ENCODE measurements at regions not wholly inside any gene's neighbourhood (a gene's known extent, or its start where the extent isn't known, plus 50 kb on each side); places are given as distances from the start of the nearest gene placed in this dataset.

GRCh38 chrX:38856670-38857265, 55.5 kb downstream of the MID1IP1 start:
- DNase-seq, result no peak

DNA sequence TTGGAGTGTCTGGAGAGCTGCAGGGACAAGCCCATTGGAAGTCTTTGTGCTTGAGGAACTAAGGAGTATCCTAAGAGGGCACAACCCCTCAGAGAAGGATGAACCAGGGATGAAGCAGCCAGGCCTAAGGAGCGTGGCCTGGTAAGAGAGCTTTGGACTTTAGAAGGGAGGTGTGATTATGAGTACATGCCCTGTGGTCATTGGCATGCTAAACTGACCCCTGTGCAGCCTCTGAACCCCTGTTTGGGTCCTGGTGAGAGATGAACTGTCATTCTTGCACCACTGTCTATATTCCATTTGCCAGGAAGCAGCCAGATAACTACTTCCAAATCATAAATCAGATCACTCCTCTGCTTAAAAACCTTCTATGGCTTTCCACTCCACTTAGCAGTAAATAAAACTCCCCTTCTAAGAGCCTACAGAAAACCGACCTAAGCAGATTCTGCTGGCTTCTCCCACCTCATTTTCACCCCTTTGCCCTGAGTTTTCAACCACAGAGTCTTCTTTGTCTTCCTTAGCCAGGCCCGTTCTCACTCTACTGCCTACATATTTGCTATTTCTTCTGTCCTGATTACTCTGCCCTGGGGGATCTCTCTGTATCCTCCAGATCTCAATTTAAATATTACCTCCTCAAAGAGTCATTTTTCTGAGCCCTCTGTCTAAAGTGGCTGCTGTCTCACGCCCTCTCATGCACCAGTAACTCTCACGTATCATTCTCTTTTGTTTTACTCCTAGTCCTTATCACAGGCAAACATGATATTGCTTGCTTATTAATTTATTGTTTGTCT, 56.7 kb downstream of the MID1IP1 start:
- DNase-seq, result no peak

- DNase-seq, result no peak
Observed at GRCh38 chrX:38859602-38860001, 58.3 kb downstream of the MID1IP1 start.

DNA sequence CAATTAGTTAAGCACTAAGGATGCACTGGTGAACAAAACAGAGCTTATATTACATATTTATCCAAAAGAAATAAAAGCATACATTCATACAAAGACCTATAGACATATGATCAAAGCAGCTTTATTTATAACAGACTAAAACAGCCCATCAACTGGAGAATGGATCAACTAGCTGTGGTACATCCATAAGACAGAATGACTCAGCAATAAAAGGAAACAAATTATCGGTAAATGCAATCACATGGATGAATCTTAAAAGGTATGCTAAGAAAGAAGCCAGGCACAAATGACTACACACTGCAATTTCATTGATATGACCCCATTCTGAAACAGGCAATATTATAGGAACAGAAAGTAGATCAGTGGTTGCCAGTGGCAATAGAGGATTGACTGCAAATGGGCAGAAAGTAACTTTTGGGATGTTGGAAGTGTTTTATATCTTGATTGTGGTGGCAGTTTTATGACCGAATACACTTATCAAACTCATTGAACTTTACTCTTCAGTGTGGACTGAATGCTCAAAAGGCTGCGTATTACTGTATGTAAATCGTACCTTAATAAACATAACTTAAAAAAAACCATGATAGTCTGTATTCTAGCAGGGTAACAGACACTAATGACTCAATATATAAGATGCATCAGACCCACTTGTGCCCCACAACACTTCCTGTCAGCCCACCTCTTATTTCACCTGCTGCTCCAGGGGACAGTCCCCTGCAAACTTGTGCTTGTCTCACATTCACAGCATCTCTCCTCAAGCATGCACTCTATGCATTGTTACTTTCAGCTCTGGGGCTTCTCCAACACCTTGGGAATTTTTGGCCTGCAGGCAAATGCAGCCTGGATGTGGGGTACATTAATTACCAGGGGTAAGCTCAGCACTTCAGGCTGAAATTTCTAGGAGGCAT, 59.1 kb downstream of the MID1IP1 start:
- DNase-seq, result no peak

GRCh38 chrX:38861489-38861888, 60.2 kb downstream of the MID1IP1 start:
- no peak for DNase-seq

DNA sequence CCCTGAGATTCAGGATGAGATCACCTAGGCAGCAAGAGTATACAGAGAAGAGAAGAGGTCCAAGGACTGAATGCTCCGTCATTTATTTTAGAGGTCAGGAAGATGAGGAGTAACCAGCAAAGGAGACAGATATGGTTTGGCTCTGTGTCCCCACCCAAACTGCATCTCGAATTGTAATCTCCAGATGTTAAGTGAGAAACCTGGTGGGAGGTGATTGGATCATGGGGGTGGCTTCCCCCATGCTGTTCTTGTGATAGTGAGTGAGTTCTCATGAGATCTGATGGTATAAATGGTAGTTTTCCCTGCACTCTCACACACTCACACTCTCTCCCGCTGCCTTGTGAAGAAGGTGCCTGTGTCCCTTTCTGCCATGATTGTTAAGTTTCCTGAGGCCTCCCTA, 60.8 kb downstream of the MID1IP1 start:
- DNase-seq, result no peak

- DNase-seq, result no peak
Observed at GRCh38 chrX:38864165-38864564, 62.9 kb downstream of the MID1IP1 start.

DNA sequence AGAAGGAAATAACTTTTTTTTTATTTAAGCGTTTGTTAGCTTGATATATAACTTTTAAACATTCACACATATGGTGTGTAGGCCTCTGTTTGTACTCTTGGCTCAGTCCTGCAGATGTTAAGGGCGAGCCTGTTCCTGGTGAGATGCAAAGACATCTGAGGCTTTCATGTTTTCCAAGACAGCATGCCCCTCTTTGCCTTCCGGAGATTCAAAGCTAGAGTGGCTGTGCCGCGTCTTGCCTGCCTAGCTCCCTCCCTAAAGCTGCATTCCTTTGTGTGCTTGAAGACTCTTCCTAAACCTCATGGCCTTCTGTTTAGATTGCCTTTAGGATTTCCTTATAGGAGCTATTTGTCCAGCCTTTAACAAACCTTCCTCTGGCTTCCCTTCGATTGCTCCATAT, 67.1 kb downstream of the MID1IP1 start:
- no peak for DNase-seq

DNA sequence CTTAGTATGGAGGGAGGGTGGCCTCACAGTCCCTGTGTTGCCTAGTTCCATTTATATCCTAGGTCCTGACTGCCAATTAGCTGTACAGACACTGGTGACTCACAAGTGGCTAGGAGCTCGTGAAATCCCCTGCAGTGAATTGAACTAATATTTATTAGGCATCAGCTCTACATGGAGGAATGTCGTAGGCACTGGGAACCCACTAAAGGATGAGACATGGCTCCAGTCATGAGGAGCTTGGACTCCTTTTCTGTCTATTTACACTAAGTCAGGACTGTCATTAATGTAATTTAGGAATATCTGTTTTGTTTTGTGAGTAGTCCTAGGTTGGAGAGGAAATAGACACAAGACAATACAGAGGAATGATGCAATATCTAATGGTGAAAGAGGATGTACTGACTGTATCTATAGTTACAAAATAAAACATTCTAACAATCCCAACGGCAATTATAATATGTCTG, 67.7 kb downstream of the MID1IP1 start:
- no peak for DNase-seq

- DNase-seq, result no peak
Observed at GRCh38 chrX:38870361-38870895, 69.2 kb downstream of the MID1IP1 start.

DNA sequence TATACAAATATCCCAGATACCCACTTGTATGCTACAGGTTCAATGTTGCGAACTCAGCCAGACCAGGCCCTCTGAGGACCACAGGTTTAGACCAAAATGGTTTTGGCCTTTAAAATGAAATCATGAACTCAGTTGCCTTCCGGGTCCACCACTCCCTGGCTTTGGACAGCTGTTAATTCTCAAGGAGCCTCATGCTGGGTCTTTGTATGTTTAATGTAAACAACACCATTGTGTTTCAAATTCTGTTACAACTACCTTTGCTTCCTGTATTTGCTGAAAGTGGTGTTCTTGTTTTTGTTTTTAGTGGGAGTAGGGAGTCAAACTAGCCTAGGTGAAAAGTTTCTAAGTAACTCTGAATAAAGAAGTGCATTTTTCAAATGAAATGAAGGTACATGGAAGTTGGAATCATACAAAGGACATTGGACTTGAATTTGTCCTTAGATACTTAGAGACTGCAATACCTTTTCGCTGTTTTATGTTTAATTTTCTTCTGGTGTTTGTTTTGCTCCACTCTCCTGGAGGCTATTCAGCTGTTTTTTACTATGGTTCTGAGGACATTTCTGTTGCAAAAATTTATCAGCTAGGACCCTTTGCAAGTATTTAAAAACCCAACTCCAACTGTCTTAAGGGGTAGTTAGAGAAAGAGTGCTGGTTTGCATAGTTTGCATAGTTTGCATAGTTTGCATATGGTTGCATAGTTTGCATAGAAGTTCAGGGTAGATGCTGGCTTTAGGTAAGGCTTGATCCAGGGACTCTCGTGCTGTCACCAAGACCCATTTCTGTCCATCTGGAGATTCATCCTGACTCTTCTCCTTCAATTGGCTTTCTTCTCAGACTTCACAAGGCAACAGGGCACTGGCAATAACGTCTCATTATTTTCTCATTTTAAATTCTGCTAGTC, 70.1 kb downstream of the MID1IP1 start:
- DNase-seq, result no peak

- no peak for DNase-seq
Observed at GRCh38 chrX:38877366-38877765, 76.1 kb downstream of the MID1IP1 start.

- DNase-seq, result no peak
Observed at GRCh38 chrX:38878641-38879340, 77.5 kb downstream of the MID1IP1 start.

GRCh38 chrX:38879631-38880220, 78.5 kb downstream of the MID1IP1 start:
- peak in 3 of 6 experiments; percentile 23 to 48 (median 39) for DNase-seq

- DNase-seq, result no peak
Observed at GRCh38 chrX:38880296-38880854, 79.1 kb downstream of the MID1IP1 start.

- DNase-seq, result no peak
Observed at GRCh38 chrX:38881066-38881465, 79.8 kb downstream of the MID1IP1 start.

- no peak for DNase-seq
Observed at GRCh38 chrX:38881727-38882126, 80.5 kb downstream of the MID1IP1 start.

DNA sequence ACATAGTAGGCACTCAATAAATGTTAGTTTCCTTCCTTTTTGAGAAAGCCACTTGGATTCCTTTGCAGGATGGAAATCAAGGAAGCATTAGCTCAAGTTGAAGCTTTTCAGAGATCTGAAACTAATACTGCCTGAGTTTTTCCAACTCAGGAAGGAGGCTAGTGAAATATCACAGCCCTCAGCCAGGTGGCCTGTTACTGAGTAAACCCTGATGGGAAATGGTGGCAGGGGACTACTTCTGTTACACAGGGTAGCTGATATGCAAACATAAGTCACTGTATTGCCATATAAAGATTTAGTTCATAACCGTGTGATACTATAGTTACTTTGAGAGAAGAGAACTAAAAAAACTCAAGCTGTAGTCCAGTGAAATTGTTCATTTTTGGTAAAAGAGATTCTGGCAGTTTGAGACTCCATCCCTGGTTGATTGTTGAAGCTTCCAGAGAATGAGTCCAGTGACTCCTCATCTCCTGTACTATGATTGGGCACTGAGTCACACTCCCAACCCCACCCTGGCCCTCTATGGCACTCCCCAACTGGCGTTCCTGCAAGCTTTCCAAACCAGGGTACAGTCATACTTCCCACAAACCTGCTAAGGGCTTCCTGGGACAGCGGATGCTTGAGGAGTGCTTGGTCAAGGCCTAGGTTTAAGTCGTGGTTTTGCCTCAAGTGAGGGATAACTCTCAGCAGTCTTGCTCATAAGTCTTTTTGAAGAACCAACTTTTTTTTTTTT, 81.8 kb downstream of the MID1IP1 start:
- no peak for DNase-seq

- no peak for DNase-seq
Observed at GRCh38 chrX:38886112-38886511, 84.9 kb downstream of the MID1IP1 start.

GRCh38 chrX:38887222-38887621, 86.0 kb downstream of the MID1IP1 start:
- no peak for DNase-seq

All from stimulated activated naive CD4-positive, alpha-beta T cell (primary cell).